ENCODE measurements at regions not wholly inside any gene's neighbourhood (a gene's known extent, or its start where the extent isn't known, plus 50 kb on each side); places are given as distances from the start of the nearest gene placed in this dataset.

- no peak for DNase-seq (ENCODE audit: low read depth)
Observed at GRCh38 chr9:108549184-108549583, 306.6 kb downstream of the ACTL7B start.

- no peak for DNase-seq (ENCODE audit: low read depth)
Observed at GRCh38 chr9:108547411-108548135, 308.2 kb downstream of the ACTL7B start.

- no peak for DNase-seq (ENCODE audit: low read depth)
Observed at GRCh38 chr9:108546215-108546614, 309.6 kb downstream of the ACTL7B start.

- no peak for DNase-seq (ENCODE audit: low read depth)
Observed at GRCh38 chr9:108545436-108545835, 310.4 kb downstream of the ACTL7B start.

GRCh38 chr9:108544866-108545265 lies 310.9 kb downstream of the ACTL7B start:
- no peak for DNase-seq (ENCODE audit: low read depth)

GRCh38 chr9:108543251-108543778 lies 312.5 kb downstream of the ACTL7B start:
- no peak for DNase-seq (ENCODE audit: low read depth)

GRCh38 chr9:108537756-108538155 lies 318.0 kb downstream of the ACTL7B start:
- no peak for DNase-seq (ENCODE audit: low read depth)

- DNase-seq (ENCODE audit: low read depth), result no peak
Observed at GRCh38 chr9:108536836-108537601, 318.8 kb downstream of the ACTL7B start.

- no peak for DNase-seq (ENCODE audit: low read depth)
Observed at GRCh38 chr9:108535526-108535925, 320.3 kb downstream of the ACTL7B start.

- DNase-seq (ENCODE audit: low read depth), result no peak
Observed at GRCh38 chr9:108534741-108535140, 321.0 kb downstream of the ACTL7B start.

- no peak for DNase-seq (ENCODE audit: low read depth)
Observed at GRCh38 chr9:108530141-108530540, 325.6 kb downstream of the ACTL7B start.

- DNase-seq (ENCODE audit: low read depth), result no peak
Observed at GRCh38 chr9:108528231-108528630, 327.6 kb downstream of the ACTL7B start.

- DNase-seq (ENCODE audit: low read depth), result no peak
Observed at GRCh38 chr9:108526518-108526917, 329.3 kb downstream of the ACTL7B start.

GRCh38 chr9:108525186-108525585 lies 330.6 kb downstream of the ACTL7B start:
- DNase-seq (ENCODE audit: low read depth), result no peak

- DNase-seq (ENCODE audit: low read depth), result no peak
Observed at GRCh38 chr9:108521063-108521590, 334.7 kb downstream of the ACTL7B start.

GRCh38 chr9:108519437-108519836 lies 336.3 kb downstream of the ACTL7B start:
- no peak for DNase-seq (ENCODE audit: low read depth)

GRCh38 chr9:108517651-108518365 lies 338.0 kb downstream of the ACTL7B start:
- DNase-seq (ENCODE audit: low read depth), result no peak

GRCh38 chr9:108516391-108516790 lies 339.4 kb downstream of the ACTL7B start:
- DNase-seq (ENCODE audit: low read depth), result no peak

- DNase-seq (ENCODE audit: low read depth), result no peak
Observed at GRCh38 chr9:108515856-108516255, 339.9 kb downstream of the ACTL7B start.

GRCh38 chr9:108512426-108513173 lies 343.2 kb downstream of the ACTL7B start:
- DNase-seq (ENCODE audit: low read depth), result no peak

GRCh38 chr9:108511307-108511706 lies 344.5 kb downstream of the ACTL7B start:
- no peak for DNase-seq (ENCODE audit: low read depth)

- DNase-seq (ENCODE audit: low read depth), result no peak
Observed at GRCh38 chr9:108496846-108497245, 358.9 kb downstream of the ACTL7B start.
